AG04450 (cell line): ENCODE measurements at regions not wholly inside any gene's neighbourhood (a gene's known extent, or its start where the extent isn't known, plus 50 kb on each side); places are given as distances from the start of the nearest gene placed in this dataset.

ENCODE experiments used
- CTCF ChIA-PET: fragments of 300-600, 350-600 bp; formaldehyde crosslinking; extraction: SDS; loops from one replicate; lab custom pipeline; 2022; ENCODE audit warnings: antibody characterized with exemption, inconsistent platforms; lab: Charles Lee
- POLR2A ChIA-PET: fragments of 350-600 bp; formaldehyde crosslinking; extraction: SDS; loops from one replicate; lab custom pipeline; 2021; ENCODE audit warnings: antibody characterized with exemption, inconsistent platforms; lab: Yijun Ruan, JAX
- DNase-seq: peaks from one replicate; pipeline ENCODE4 v3.0.0-alpha.2; 2011; ENCODE audit warnings: low read depth, low spot score
- H3K27ac ChIP-seq: one replicate; pipeline ENCODE4 v1.5.1; 2012; ENCODE audit warnings: low read depth, low read length, control low read depth
- H3K27me3 ChIP-seq: one replicate; pipeline ENCODE4 v1.6.0; 2012; ENCODE audit warnings: low read length; ENCODE audit not compliant: control insufficient read depth, insufficient read depth
- H3K4me3 ChIP-seq: 2 replicates; pipeline ENCODE4 v1.5.1; 2011; ENCODE audit warnings: mild to moderate bottlenecking, low read depth, low read length, control low read depth
- H3K9me3 ChIP-seq: 2 replicates; pipeline ENCODE4 v1.5.1; 2012; ENCODE audit warnings: low read length; ENCODE audit not compliant: control insufficient read depth, insufficient read depth
- CTCF ChIP-seq: IDR thresholded peaks from 2 replicates; pipeline ENCODE4 v1.5.1; 2011; ENCODE audit warnings: low read depth, low read length, control low read depth, inconsistent platforms

GRCh38 chr2:142693171-142693950 is 184.1 kb upstream of the KYNU start:
- no peak overlapping the region for H3K27ac ChIP-seq
- CTCF ChIA-PET: interaction anchor here (0.9 to 1.4 kb wide), 2 partner anchors 286 to 288 kb away, joined by 3 read pairs; no protein-coding TSS in a partner anchor
- no peak for DNase-seq
- no peaks in the 10 kb centered on the region for H3K9me3 ChIP-seq
- no peaks in the 10 kb centered on the region for H3K27me3 ChIP-seq
- no peak overlapping the region for H3K4me3 ChIP-seq
- TF ChIP-seq CTCF: no peak
- POLR2A ChIA-PET: no interaction called here

- no peak for DNase-seq
- POLR2A ChIA-PET: no interaction called here
- CTCF ChIA-PET: no interaction called here
- no peak overlapping the region for H3K27ac ChIP-seq
- TF ChIP-seq CTCF: no peak
- no peaks in the 10 kb centered on the region for H3K9me3 ChIP-seq
- no peak overlapping the region for H3K4me3 ChIP-seq
- no peaks in the 10 kb centered on the region for H3K27me3 ChIP-seq
Measured at GRCh38 chr2:142688856-142689605, 188.4 kb upstream of the KYNU start.

GRCh38 chr2:142687509-142687908 is 190.0 kb upstream of the KYNU start:
- H3K9me3 ChIP-seq: no peaks in the 10 kb centered on the region
- ChIA-PET POLR2A (no interaction called here), CTCF (no interaction called here)
- H3K27ac ChIP-seq: no peak overlapping the region
- H3K27me3 ChIP-seq: no peaks in the 10 kb centered on the region
- DNase-seq: no peak
- no peak overlapping the region for H3K4me3 ChIP-seq
- no peak for TF ChIP-seq CTCF

- Histone ChIP-seq H3K27ac (no peak overlapping the region), H3K4me3 (no peak overlapping the region), H3K9me3 (no peaks in the 10 kb centered on the region), H3K27me3 (no peaks in the 10 kb centered on the region)
- TF ChIP-seq CTCF: no peak
- ChIA-PET CTCF (no interaction called here), POLR2A (no interaction called here)
- no peak for DNase-seq
Measured at GRCh38 chr2:142687075-142687474, 190.4 kb upstream of the KYNU start.

- Histone ChIP-seq H3K9me3 (no peaks in the 10 kb centered on the region), H3K27me3 (no peaks in the 10 kb centered on the region), H3K27ac (no peak overlapping the region), H3K4me3 (no peak overlapping the region)
- CTCF ChIA-PET: interaction anchor here (4.2 kb wide), 1 partner anchor 303 kb away, joined by 68 read pairs; no protein-coding TSS in a partner anchor
- no peak for TF ChIP-seq CTCF
- DNase-seq: no peak
- POLR2A ChIA-PET: no interaction called here
Measured at GRCh38 chr2:142684667-142685066, 192.8 kb upstream of the KYNU start.
